SK-N-SH treated with all-trans-retinoic acid at 6 μM for 48 hours (cell line): ENCODE measurements at regions not wholly inside any gene's neighbourhood (a gene's known extent, or its start where the extent isn't known, plus 50 kb on each side); places are given as distances from the start of the nearest gene placed in this dataset.

ENCODE experiments used
- CSDC2 ChIP-seq: fragments of 250-450 bp; sonication (Bioruptor Pico); IDR thresholded peaks from 2 replicates; pipeline ENCODE4 v1.5.0; 2020; ENCODE audit warnings: mild to moderate bottlenecking, moderate library complexity
- ESRRG ChIP-seq: fragments of 250-450 bp; sonication (Bioruptor Pico); IDR thresholded peaks from 2 replicates; pipeline ENCODE4 v1.6.1; 2021; ENCODE audit warnings: mild to moderate bottlenecking
- OSR1 ChIP-seq: fragments of 250-450 bp; sonication (Bioruptor Pico); IDR thresholded peaks from 2 replicates; pipeline ENCODE4 v1.8.0; 2022; ENCODE audit warnings: moderate library complexity, mild to moderate bottlenecking, inconsistent platforms
- PPARA ChIP-seq: fragments of 250-450 bp; sonication (Bioruptor Pico); IDR thresholded peaks from 2 replicates; pipeline ENCODE4 v1.5.0; 2020; ENCODE audit warnings: mild to moderate bottlenecking, borderline replicate concordance
- TOX ChIP-seq: fragments of 250-450 bp; sonication (Bioruptor Pico); IDR thresholded peaks from 2 replicates; pipeline ENCODE4 v1.8.0; 2021; ENCODE audit warnings: mild to moderate bottlenecking, moderate library complexity, borderline replicate concordance
- ZNF565 ChIP-seq: fragments of 450-650 bp; formaldehyde crosslinking; conservative IDR thresholded peaks from 2 replicates; pipeline ENCODE4 v1.5.0; 2020; ENCODE audit warnings: low read depth, mild to moderate bottlenecking, moderate library complexity
- ZNF70 ChIP-seq: fragments of 450-650 bp; formaldehyde crosslinking; IDR thresholded peaks from 2 replicates; pipeline ENCODE4 v1.5.0; 2020; ENCODE audit warnings: mild to moderate bottlenecking, moderate library complexity
- ZNF8 ChIP-seq: fragments of 450-650 bp; formaldehyde crosslinking; IDR thresholded peaks from 2 replicates; pipeline ENCODE4 v1.5.0; 2020; ENCODE audit warnings: mild to moderate bottlenecking, moderate library complexity
- TF ChIP-seq, protein P1 (sequence below): fragments of 250-450 bp; sonication (Bioruptor Pico); IDR thresholded peaks from 2 replicates; pipeline ENCODE4 v1.8.0; 2020; ENCODE audit warnings: mild to moderate bottlenecking, moderate library complexity, borderline replicate concordance
- TF ChIP-seq, protein P2 (sequence below): fragments of 250-450 bp; sonication (Bioruptor Pico); IDR thresholded peaks from 2 replicates; pipeline ENCODE4 v1.8.0; 2021; ENCODE audit warnings: low read depth, mild to moderate bottlenecking, moderate library complexity, borderline replicate concordance
- TF ChIP-seq, protein P3 (sequence below): fragments of 250-450 bp; sonication (Bioruptor Pico); IDR thresholded peaks from 2 replicates; pipeline ENCODE4 v1.5.0; 2020; ENCODE audit warnings: mild to moderate bottlenecking, moderate library complexity

DNA sequence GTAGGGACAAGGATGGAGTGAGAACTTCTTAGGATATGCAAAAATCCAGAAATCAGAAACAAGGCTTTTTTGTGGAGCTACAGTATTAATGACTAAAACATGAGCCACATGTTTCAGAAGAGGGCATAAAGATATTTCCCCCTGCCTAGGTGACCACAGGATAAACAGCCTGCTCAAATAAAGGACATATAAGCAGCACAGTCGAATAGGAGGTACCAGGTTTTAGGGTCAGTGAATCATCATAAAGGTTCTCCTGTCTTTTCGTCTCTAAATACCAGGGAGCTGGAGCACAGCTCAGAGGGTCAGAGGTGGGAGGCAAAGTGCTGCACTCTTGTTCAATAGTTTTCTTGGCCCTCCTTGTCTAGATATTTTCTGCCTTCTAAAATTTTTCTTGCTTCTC, 211.9 kb upstream of the HS3ST1 start:
- TF ChIP-seq ZNF8 (no peak), TOX (CRISPR knock-in tag) (no peak), ESRRG (CRISPR knock-in tag) (no peak), CSDC2 (CRISPR knock-in tag) (no peak), PPARA (CRISPR knock-in tag) (no peak), ZNF565 (CRISPR knock-in tag) (no peak), OSR1 (CRISPR knock-in tag) (no peak), ZNF70 (no peak)
- TF ChIP-seq, protein P1, sequence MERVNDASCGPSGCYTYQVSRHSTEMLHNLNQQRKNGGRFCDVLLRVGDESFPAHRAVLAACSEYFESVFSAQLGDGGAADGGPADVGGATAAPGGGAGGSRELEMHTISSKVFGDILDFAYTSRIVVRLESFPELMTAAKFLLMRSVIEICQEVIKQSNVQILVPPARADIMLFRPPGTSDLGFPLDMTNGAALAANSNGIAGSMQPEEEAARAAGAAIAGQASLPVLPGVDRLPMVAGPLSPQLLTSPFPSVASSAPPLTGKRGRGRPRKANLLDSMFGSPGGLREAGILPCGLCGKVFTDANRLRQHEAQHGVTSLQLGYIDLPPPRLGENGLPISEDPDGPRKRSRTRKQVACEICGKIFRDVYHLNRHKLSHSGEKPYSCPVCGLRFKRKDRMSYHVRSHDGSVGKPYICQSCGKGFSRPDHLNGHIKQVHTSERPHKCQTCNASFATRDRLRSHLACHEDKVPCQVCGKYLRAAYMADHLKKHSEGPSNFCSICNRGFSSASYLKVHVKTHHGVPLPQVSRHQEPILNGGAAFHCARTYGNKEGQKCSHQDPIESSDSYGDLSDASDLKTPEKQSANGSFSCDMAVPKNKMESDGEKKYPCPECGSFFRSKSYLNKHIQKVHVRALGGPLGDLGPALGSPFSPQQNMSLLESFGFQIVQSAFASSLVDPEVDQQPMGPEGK (CRISPR knock-in tag), result no peak
- TF ChIP-seq, protein P2, sequence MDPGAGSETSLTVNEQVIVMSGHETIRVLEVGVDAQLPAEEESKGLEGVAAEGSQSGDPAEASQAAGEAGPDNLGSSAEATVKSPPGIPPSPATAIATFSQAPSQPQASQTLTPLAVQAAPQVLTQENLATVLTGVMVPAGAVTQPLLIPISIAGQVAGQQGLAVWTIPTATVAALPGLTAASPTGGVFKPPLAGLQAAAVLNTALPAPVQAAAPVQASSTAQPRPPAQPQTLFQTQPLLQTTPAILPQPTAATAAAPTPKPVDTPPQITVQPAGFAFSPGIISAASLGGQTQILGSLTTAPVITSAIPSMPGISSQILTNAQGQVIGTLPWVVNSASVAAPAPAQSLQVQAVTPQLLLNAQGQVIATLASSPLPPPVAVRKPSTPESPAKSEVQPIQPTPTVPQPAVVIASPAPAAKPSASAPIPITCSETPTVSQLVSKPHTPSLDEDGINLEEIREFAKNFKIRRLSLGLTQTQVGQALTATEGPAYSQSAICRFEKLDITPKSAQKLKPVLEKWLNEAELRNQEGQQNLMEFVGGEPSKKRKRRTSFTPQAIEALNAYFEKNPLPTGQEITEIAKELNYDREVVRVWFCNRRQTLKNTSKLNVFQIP (CRISPR knock-in tag), result no peak
- TF ChIP-seq, protein P3, sequence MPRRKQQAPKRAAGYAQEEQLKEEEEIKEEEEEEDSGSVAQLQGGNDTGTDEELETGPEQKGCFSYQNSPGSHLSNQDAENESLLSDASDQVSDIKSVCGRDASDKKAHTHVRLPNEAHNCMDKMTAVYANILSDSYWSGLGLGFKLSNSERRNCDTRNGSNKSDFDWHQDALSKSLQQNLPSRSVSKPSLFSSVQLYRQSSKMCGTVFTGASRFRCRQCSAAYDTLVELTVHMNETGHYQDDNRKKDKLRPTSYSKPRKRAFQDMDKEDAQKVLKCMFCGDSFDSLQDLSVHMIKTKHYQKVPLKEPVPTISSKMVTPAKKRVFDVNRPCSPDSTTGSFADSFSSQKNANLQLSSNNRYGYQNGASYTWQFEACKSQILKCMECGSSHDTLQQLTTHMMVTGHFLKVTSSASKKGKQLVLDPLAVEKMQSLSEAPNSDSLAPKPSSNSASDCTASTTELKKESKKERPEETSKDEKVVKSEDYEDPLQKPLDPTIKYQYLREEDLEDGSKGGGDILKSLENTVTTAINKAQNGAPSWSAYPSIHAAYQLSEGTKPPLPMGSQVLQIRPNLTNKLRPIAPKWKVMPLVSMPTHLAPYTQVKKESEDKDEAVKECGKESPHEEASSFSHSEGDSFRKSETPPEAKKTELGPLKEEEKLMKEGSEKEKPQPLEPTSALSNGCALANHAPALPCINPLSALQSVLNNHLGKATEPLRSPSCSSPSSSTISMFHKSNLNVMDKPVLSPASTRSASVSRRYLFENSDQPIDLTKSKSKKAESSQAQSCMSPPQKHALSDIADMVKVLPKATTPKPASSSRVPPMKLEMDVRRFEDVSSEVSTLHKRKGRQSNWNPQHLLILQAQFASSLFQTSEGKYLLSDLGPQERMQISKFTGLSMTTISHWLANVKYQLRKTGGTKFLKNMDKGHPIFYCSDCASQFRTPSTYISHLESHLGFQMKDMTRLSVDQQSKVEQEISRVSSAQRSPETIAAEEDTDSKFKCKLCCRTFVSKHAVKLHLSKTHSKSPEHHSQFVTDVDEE, result no peak
